ENCODE measurements at regions not wholly inside any gene's neighbourhood (a gene's known extent, or its start where the extent isn't known, plus 50 kb on each side); places are given as distances from the start of the nearest gene placed in this dataset.

GRCh38 chr2:226059961-226060627 lies 660.6 kb downstream of the NYAP2 start:
- H3K27me3 ChIP-seq (ENCODE audit: control insufficient read depth, insufficient read depth, low read length) = no peaks in the 10 kb centered on the region
- no peak overlapping the region for H3K4me3 ChIP-seq (ENCODE audit: low read depth, low read length)
- H3K36me3 ChIP-seq (ENCODE audit: control insufficient read depth, insufficient read depth, low read length) = no peaks in the 10 kb centered on the region
- DNase-seq (ENCODE audit: low read depth) = no peak
- no peak for TF ChIP-seq CTCF (IDR thresholded peaks at IDR 0.05; ENCODE audit: insufficient read depth, low read length, poor library complexity, severe bottlenecking)

- no peaks in the 10 kb centered on the region for H3K27me3 ChIP-seq (ENCODE audit: control insufficient read depth, insufficient read depth, low read length)
- H3K4me3 ChIP-seq (ENCODE audit: low read depth, low read length) = no peak overlapping the region
- no peak for DNase-seq (ENCODE audit: low read depth)
- TF ChIP-seq CTCF (IDR thresholded peaks at IDR 0.05; ENCODE audit: insufficient read depth, low read length, poor library complexity, severe bottlenecking) = no peak
- H3K36me3 ChIP-seq (ENCODE audit: control insufficient read depth, insufficient read depth, low read length) = no peaks in the 10 kb centered on the region
These were observed 658.4 kb downstream of the NYAP2 start for GRCh38 chr2:226057914-226058313.

GRCh38 chr2:226057365-226057764 lies 657.9 kb downstream of the NYAP2 start:
- Histone ChIP-seq H3K36me3 (ENCODE audit: control insufficient read depth, insufficient read depth, low read length) (no peaks in the 10 kb centered on the region), H3K4me3 (ENCODE audit: low read depth, low read length) (no peak overlapping the region), H3K27me3 (ENCODE audit: control insufficient read depth, insufficient read depth, low read length) (no peaks in the 10 kb centered on the region)
- DNase-seq (ENCODE audit: low read depth) = no peak
- TF ChIP-seq CTCF (IDR thresholded peaks at IDR 0.05; ENCODE audit: insufficient read depth, low read length, poor library complexity, severe bottlenecking) = no peak

- no peak for DNase-seq (ENCODE audit: low read depth)
- TF ChIP-seq CTCF (IDR thresholded peaks at IDR 0.05; ENCODE audit: insufficient read depth, low read length, poor library complexity, severe bottlenecking) = no peak
- H3K36me3 ChIP-seq (ENCODE audit: control insufficient read depth, insufficient read depth, low read length) = no peaks in the 10 kb centered on the region
- no peaks in the 10 kb centered on the region for H3K27me3 ChIP-seq (ENCODE audit: control insufficient read depth, insufficient read depth, low read length)
- H3K4me3 ChIP-seq (ENCODE audit: low read depth, low read length) = no peak overlapping the region
These were observed 653.4 kb downstream of the NYAP2 start for GRCh38 chr2:226052772-226053416.

GRCh38 chr2:226050822-226051221 lies 651.3 kb downstream of the NYAP2 start:
- no peak for TF ChIP-seq CTCF (IDR thresholded peaks at IDR 0.05; ENCODE audit: insufficient read depth, low read length, poor library complexity, severe bottlenecking)
- Histone ChIP-seq H3K4me3 (ENCODE audit: low read depth, low read length) (no peak overlapping the region), H3K27me3 (ENCODE audit: control insufficient read depth, insufficient read depth, low read length) (no peaks in the 10 kb centered on the region), H3K36me3 (ENCODE audit: control insufficient read depth, insufficient read depth, low read length) (no peaks in the 10 kb centered on the region)
- no peak for DNase-seq (ENCODE audit: low read depth)

GRCh38 chr2:226048611-226049010 lies 649.1 kb downstream of the NYAP2 start:
- DNase-seq (ENCODE audit: low read depth) = peak; percentile 65
- H3K27me3 ChIP-seq (ENCODE audit: control insufficient read depth, insufficient read depth, low read length) = no peaks in the 10 kb centered on the region
- H3K36me3 ChIP-seq (ENCODE audit: control insufficient read depth, insufficient read depth, low read length) = no peaks in the 10 kb centered on the region
- TF ChIP-seq CTCF (IDR thresholded peaks at IDR 0.05; ENCODE audit: insufficient read depth, low read length, poor library complexity, severe bottlenecking) = no peak
- H3K4me3 ChIP-seq (ENCODE audit: low read depth, low read length) = no peak overlapping the region

All from kidney epithelial cell (primary cell).